HUDEP-2 (cell line): ENCODE measurements at regions not wholly inside any gene's neighbourhood (a gene's known extent, or its start where the extent isn't known, plus 50 kb on each side); places are given as distances from the start of the nearest gene placed in this dataset.
"Not testable (repeated sequence)": the region's sequence is repeated elsewhere in the genome, so short reads cannot be mapped to it uniquely, and the experiment has no call there.

ENCODE experiments used
- DNase-seq, 76 experiments: peaks; one replicate each; lab custom pipeline; 2025; ENCODE audit not compliant: unreplicated experiment in 76 of 76; lab: John Stamatoyannopoulos, UW

GRCh38 chr4:159780196-159780922 is 677.5 kb downstream of the RAPGEF2 start:
- DNase-seq, result no peak

GRCh38 chr4:159787901-159788300 is 685.0 kb downstream of the RAPGEF2 start:
- no peak for DNase-seq

GRCh38 chr4:159791334-159791733 is 688.5 kb downstream of the RAPGEF2 start:
- DNase-seq, result no peak

GRCh38 chr4:159804592-159804991 is 701.7 kb downstream of the RAPGEF2 start:
- DNase-seq, result not testable (repeated sequence)

GRCh38 chr4:159823743-159824142 is 720.9 kb downstream of the RAPGEF2 start:
- DNase-seq, result no peak

- no peak for DNase-seq
These were observed 725.8 kb downstream of the RAPGEF2 start for GRCh38 chr4:159828687-159829086.

- no peak for DNase-seq
These were observed 726.3 kb downstream of the RAPGEF2 start for GRCh38 chr4:159829184-159829583.

GRCh38 chr4:159837071-159837470 is 734.2 kb downstream of the RAPGEF2 start:
- DNase-seq, result no peak

- no peak for DNase-seq
These were observed 752.9 kb downstream of the RAPGEF2 start for GRCh38 chr4:159855731-159856130.

- no peak for DNase-seq
These were observed 753.6 kb downstream of the RAPGEF2 start for GRCh38 chr4:159856451-159856850.

- DNase-seq, result no peak
These were observed 756.8 kb downstream of the RAPGEF2 start for GRCh38 chr4:159859656-159860148.

- DNase-seq, result no peak
These were observed 758.1 kb downstream of the RAPGEF2 start for GRCh38 chr4:159860945-159861344.

- DNase-seq, result no peak
These were observed 761.5 kb downstream of the RAPGEF2 start for GRCh38 chr4:159864337-159864736.

GRCh38 chr4:159867673-159868072 is 764.8 kb downstream of the RAPGEF2 start:
- no peak for DNase-seq

- DNase-seq, result not testable (repeated sequence)
These were observed 766.1 kb downstream of the RAPGEF2 start for GRCh38 chr4:159868936-159869335.

GRCh38 chr4:159871141-159871540 is 768.3 kb downstream of the RAPGEF2 start:
- no peak for DNase-seq

- DNase-seq, result no peak
These were observed 778.3 kb downstream of the RAPGEF2 start for GRCh38 chr4:159881158-159881557.

- no peak for DNase-seq
These were observed 782.1 kb downstream of the RAPGEF2 start for GRCh38 chr4:159884989-159885388.

GRCh38 chr4:159899596-159899995 is 796.7 kb downstream of the RAPGEF2 start:
- DNase-seq, result no peak

GRCh38 chr4:159900562-159900961 is 797.7 kb downstream of the RAPGEF2 start:
- DNase-seq, result no peak

- DNase-seq, result no peak
These were observed 799.8 kb downstream of the RAPGEF2 start for GRCh38 chr4:159902648-159903047.

- DNase-seq, result no peak
These were observed 802.0 kb downstream of the RAPGEF2 start for GRCh38 chr4:159904906-159905305.

- no peak for DNase-seq
These were observed 803.2 kb downstream of the RAPGEF2 start for GRCh38 chr4:159906051-159906450.
